ENCODE measurements at regions not wholly inside any gene's neighbourhood (a gene's known extent, or its start where the extent isn't known, plus 50 kb on each side); places are given as distances from the start of the nearest gene placed in this dataset.

DNA sequence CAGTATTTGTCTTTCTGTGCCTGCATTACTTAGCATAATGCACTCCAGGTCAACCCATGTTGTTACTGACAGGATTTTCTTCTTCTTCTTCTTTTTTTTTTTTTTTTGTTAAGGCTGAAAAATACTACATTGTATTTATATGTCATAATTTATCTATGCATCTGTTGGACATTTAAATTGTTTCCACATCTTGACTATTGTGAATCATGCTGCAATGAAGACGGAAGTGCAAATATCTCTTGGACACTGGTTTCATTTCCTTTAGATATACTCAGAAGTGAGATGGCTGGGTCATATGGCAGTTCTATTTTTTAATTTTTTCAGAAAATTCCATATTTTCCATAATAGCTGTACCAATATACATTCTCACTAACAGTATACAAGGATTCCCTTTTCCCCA lies 272.7 kb upstream of the PMFBP1 start:
- DNase-seq, result no peak

DNA sequence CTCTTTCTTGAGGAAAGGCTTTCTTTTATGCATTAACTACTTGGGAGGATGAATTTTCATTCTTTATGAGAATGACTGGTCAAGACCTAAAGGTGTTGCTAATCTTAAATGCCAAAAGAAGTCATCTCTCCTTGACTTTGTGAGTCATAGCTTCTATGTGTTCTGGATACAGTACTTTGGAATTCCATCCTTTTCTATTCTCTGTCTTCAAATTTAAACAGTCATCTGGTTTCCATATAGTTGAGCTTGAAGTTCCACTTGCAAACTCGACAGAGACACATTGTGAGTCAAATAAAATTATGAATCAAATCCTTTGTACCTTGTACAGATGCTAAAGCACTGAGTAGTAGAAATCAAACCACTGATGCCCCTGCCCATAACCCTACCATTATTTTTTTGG lies 271.9 kb upstream of the PMFBP1 start:
- DNase-seq, result no peak

DNA sequence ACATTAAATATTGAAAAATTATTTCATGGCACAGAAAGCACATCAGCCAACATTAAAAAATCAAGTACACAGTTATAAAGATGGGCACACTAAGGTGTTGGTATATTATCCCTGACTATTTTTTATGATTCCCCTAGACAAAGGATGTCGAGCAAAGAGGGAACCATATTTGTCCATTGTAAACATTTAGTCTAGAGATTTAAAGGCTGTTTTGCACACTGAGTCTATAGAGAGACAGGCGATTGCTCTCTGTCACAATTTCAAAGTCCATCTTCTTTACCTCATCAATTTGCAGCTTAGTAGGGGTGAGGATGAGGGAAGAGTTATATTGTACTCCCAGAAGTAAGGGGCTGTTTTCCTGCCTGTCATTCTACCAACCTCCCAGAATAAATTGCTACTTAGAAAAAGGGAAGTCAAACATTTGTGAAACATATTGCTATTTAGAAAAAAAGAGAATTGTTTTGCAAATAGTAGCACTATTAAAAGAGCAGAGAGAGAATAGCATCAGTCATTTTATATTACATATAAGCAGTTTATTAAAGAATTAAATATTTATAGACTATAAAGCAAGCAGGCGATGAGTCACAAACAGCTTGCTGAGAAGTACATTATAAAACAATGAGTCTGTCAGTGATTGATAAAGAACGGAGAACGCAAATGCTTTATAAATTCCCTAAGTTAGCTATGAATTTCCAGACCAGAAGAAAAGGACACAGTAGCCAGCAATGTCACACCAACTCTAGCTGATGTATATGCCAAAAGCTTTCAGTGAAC lies 270.6 kb upstream of the PMFBP1 start:
- DNase-seq, result no peak

DNA sequence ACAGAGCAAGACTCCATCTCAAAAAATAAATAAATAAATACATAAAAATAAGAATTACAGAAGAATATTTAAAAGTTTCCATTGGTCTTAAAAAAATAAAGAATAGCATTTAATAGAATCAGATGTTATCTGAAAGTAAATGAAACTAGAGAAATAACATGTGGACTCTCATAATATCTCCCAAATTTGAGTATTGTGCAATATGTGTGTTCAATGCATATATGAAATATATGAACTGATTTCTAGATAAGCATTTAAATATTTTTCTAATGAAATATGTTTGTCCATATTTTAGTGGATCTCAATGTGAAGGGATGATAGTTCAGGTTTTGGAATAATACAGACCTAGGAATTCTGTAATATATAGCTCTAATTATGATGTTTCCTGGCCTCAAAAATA lies 265.9 kb upstream of the PMFBP1 start:
- DNase-seq, result no peak

DNA sequence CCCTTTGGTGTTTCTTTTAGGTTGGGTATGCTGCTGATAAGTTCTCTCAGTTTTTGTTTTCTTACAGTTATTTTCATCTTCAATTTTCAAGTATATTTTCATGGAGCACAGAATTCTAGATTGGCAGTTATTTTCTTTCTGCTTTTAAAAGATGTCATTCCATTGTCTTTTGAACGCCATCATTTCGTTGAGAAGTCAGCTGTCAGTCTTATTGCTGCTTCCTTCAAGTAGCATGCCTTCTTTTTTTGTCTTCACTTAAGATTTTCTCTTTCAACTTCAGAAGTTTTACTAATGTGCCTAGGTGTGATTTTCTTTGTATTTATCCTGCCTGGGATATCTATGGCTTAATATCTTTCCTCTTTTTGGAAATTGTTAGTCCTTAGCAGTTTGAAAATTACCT lies 262.2 kb upstream of the PMFBP1 start:
- no peak for DNase-seq

DNA sequence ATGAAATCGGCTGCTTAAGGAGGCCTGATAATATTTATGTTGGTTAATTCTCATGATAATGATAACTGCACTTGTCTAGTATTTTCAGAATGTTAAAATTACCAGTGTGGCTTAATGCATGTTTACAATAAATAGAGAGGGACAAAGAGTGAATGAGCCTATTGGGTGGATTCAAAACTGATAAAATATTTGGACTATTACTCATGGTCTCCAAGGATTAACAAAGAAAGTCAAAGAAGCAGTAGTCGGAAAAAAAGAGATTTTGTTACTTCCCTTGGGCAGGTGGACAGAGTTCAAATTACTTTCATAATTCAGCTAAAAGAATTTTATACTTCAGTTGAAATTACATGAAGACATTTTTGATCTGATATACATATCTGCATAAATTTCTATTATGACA lies 258.2 kb upstream of the PMFBP1 start:
- DNase-seq, result no peak

DNA sequence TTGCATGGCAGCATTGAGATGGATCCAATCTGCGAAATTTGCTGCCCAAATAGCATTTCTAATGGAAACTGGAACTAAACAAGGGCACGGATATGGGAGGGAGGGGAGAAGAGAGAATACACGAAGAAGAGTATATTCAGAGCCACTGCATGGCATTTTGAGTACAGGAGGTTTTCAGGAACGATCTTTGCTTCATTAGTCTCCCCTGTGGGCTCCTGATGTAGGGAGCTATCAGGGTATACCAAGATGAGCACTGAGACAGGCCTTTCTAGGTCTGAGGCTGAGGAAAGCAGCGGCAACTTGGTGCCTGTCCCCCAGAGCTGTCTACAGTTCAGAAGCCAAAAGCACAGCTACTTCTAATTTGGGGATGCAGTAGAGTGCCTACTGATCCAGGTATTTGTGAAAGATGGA lies 257.7 kb upstream of the PMFBP1 start:
- DNase-seq, result no peak

DNA sequence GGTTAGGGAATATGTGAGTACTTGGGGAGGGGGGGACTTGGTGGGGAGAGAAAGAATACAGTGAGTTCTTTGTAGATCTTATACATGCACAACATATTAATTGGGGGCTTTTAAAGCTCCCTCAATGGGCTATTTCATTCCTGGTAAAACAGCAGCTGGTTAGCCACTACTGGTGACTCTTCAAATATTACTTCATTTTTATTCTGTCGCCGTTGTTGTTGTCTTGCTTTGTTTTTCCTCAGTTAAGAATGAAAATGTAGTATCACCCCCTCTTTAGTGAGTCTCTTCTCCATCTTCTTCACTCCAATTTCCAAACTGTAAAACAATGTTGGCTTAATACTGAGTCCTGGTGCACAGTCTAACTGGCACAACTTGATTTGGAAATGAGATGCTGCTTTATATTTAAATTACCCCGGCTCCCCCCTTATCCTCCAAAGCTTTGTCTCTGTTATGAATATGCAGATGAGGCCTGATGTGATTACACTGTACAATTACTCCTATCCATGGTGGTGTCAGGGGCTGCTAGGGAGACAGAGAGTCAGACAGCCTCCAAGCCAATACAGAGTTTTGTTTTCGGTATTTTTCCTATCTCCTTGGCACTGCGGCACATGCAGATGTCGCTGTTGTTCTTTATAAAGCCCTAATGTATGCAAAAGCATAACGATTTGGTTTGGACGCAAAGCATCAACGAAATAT lies 256.9 kb upstream of the PMFBP1 start:
- no peak for DNase-seq

DNA sequence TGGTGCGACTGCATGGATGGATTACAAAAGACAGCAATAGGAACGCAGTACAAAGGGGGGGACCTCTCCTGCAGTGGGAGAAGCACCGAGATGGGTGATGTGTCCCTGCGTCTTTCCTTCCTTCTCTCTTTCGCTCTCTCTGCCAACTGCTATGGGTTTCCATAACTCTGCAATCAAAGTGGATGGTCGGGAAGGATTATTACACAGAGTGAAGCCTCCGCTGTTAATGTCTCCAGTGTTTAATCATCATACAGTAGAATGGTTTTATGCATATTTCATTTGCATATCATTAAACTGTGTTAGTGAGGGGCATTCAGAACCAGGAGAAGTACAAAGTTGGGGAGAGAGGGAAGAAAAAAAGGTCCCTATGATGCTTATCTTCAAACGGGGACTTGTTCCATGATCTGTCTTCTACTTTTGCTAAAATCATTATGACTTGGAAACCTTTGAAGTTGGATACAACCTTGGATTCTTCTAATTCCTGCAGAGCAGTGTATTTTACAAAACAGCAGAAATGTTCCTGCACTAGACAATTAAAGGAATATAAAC lies 255.9 kb upstream of the PMFBP1 start:
- no peak for DNase-seq

DNA sequence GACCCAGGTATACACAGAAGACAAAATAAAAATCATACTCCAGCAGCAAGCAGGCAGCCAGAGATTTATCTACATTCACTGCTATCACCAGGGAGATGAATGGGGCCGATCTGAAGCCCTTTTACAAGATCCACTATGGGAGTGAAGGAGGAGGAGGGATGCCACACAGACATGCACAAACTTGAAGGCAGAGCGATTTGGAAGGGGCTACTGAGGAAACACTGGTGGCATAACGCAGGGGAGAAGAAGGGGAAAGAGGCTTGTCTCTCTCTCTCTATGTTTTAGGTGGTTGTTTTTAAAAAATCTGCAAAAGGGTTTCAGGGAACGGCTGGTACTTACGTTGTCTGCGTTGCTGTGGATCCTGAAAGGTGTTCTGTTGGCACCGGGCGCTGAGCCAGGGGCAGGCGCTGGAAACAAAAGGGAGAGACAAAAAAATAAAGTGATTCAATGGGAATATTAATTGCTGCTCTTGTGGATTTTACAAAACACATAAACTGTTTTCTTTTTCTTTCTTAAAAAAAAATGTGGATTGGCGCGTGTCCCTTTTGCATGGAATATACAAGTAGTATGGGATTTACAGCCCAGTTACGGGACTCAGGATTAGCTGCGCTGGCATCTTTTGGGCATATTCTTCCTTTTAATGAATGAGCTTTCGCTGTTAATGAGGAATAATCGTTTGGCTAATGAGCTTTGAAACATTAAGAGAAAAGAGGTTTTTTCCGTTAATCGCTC lies 255.3 kb upstream of the PMFBP1 start:
- no peak for DNase-seq

DNA sequence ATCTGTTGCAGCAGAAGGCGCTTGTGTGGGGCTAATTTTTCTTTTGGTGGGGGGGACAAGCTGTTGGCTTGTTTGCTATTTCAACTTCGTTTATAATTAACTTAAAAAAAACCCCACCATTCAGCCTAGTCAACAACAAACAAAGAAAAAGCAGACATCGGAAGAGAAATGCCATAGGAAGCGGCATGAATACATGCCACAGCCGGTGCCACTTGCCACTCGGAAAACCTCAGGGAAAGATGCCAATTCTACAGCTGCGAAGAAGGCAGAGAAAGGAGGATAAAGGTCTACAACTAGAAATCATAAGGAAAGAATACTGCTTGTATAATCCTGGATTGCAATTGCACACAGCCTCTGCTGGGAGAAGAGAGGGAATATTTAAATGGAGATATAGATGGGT lies 254.4 kb upstream of the PMFBP1 start:
- DNase-seq, result no peak

DNA sequence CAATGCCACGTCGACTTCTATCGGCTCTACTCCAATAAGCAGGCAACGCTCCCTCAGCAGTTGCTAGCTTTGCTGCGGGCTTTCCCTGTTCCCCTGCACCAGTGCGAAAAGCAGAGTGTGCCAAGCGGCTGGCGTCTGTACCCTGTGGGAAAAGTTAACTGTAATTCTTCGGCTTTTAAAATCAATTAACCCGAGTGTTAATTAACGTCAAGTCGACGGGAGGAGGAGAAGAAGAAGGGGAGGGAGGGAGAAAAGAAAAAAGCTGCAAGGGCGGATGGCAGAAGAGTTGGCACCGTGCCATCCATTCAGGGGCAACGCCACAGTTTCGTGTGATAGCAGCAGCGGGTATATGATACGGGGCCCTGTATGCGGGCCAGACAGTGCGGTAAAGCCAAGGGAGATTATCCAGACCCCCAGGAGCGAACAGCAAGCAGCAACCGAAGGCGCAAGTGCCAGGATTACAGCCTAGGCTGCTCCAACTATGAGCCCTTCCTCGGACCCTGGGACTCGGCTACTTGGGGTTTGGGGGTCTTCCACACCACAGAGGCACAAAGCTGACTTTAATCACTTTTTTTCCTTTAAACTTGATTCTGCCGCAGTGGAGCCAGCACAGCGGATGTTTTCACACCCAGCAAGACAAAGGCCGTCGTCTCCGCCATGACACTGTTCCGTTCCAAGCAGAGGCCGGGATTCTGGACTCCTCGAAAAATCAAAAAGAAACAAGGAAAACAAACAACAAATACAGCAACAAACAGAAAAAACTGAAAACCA lies 253.8 kb upstream of the PMFBP1 start:
- DNase-seq, result no peak

DNA sequence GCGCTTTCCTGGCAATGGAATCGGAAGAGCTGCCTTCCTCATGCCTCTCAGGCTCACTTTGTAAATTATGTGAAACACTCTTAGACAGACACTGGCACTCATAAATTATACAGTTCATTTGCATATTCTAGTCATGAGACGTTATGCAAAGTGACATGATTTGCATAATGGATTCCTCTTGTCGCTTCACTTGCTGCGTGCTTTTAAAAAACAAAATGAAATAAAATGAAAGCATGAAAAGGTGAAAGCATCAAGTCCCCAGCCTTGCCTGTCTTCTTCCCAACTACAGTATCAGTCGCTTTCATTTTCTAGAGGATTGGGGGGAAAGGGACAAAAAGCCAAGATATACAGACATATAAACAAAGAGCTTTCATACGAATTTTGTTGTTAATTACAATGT lies 252.8 kb upstream of the PMFBP1 start:
- no peak for DNase-seq

DNA sequence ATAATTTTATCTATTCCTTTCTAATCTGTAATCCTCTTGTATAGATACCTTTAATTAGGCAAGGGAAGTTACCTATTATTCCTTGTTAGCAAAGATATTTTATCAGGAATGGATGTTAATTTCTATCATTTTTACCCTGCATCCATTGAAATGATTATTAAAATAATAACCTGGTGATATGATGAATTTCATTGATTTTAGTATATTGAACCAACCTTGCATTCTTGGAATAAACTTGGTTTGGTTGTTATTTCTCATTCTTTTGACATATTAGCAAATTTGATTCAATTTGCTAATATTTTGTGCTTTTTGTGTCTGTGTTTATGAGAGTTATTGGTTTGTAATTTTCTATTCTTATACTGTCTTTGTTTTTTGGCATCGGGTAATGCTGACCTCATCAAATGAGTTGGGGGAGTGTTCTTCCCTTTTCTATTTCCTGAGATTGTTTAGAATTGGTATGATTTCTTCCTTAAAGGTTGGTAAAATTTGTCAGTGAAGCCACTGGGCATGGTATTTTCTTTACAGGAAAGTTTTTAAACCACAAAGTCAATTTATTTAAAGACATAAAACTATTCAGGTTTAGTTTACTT lies 250.4 kb upstream of the PMFBP1 start:
- DNase-seq, result no peak

DNA sequence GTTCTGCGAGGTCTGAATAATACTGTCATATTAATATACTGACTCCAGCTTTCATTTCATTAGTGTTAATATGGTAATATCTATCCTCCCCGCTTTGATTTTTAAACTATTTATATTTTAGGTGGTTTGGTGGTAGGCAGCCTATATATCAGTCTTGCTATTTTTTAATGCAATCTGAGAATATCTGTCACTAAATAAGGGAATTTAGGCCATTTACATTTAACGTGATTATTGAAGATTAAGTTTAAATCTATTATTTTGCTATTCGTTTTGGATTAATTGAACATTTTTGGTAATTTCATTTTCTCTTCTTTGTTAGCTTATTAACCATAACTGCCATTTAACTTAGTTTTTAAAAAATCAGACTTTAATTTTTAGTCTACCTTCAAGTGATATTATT lies 247.7 kb upstream of the PMFBP1 start:
- DNase-seq, result no peak

DNA sequence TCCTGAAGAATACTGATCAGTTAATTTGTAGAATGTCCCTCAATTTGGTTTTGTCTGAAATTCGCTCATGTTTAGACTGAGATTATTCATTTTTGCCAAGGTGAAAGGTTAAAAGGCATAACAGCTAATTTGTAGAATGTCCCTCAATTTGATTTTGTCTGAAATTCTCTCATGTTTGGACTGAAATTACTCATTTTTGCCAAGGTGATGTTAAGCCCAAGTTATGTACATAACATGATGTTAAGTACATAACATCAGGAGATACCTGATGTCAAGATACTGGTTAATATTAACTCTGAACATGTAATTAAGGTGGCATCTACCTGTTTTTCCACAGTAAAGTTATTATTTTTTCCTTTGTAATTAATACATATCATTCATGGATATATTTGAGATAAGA lies 243.4 kb upstream of the PMFBP1 start:
- no peak for DNase-seq

DNA sequence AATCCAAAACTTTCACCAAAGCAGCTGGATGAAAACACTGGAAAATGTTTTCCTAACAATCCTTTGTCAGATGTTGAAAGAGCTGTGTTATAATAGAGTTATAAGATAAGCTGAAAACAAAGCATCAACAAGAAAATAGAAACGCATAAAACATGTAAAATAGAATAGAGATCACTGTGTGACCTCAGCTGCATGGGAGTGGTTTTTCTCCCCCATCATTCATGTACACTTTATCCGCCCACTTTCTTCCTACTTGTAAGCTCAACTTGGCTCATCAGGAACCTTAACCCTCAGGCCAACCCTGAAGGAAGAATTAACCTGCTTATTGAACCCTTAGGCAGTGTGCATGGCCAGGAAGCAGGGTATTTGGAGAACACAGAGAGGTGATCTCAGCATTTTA lies 238.5 kb upstream of the PMFBP1 start:
- no peak for DNase-seq

DNA sequence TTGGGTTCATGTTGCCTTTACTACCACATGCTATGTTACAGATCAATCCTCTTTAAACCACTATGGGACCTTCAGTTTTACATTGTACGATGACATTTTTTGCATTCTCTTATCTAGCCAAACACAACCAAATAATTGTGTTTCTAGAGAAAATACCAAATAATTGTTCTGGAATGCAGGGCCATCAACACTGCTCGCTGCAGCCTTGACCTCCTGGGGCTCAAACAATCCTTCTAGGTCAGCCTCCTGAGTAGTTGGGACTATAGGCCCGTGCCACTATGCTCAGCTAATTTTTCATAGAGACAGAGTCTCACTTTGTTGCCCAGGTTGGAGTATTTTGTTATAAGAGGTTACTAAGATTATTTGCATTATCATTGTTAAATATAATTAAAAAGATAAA lies 237.5 kb upstream of the PMFBP1 start:
- DNase-seq, result no peak

DNA sequence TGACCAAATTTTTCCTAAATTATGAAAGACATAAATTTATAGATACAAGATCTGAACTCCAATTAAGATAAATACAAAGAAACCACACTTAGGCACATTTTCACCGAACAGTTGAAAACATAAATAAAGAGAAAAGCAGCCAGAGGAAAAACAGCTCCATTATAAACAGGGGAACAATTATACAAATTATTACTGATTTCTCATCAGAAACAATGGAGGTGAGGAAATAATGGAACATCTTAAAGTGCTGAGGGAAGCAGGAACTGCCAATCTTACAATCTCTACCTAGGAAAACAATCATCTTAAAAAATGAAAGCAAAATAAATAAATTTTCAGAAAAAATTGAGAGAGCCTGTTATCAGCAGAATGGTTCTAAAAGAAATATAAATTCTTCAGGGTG lies 234.4 kb upstream of the PMFBP1 start:
- no peak for DNase-seq

DNA sequence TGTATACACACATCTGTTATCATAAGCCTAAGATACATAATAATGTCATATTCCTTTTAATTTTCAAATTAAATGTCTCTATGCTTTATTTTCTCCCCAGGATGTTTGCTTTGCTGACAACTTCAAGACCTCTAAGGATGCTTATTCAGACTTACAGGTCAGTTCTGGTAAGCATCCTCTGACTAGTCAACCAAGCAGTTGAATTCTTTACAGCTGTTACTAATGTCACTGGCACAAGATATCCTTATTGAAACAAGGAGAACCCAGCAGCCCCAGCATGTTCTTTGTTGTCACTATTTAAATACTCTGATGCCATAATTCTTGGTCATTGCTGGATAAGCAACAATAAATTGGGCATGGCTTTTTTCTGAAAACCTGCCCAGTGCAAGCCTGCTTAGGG lies 232.3 kb upstream of the PMFBP1 start:
- no peak for DNase-seq

DNA sequence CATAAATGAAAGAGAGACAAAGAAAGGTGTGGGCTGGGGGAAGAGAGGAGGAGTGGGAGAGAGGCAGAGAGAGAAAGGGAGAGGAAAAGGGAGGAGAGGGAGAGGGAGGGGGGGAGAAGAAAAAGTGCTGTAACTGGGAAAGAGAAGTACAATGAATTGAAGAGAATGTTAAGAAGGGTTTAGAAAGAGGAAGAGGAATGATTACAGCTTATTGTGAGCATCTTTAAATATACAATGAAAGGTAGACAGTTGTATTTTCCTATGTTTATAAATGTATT lies 229.1 kb upstream of the PMFBP1 start:
- DNase-seq, result no peak

DNA sequence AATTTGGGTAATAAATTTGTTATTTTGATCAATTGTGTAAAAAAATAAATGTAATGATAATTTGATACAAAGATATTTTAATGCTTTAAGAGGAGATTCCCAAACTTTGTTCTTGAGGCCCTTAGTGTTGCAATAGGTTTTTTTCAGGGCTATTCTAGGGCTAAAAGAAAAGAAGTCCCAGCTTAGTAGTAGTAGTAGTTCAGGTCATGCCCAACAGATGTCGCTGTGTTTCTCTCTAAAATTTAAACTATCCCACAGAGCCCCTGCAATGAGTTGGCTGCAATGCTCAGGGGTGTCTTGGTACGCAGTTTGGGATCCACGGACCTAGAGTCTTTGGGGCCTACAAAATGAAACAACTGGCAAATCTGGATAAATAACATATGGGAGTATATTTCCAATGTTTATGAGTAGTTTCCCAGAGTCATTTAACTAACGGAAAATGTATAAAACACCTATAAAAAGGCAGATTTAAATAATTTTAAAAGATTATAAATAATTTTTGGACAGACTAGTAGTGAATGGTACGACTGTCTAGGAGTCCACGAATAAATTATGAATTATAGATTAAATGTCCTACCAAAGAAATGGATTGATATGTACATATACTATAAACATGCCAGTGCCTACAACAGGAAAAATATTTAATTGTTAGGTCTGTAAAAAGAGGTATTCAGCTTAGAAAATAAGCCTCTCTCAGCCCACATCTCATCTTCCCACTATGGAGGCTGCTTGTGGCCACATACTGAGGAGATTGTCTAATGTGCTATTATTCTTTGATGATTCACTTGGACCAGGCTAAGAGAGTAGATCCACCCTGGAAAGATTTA lies 228.5 kb upstream of the PMFBP1 start:
- DNase-seq, result peak; percentile 13

Measured in central memory CD4-positive, alpha-beta T cell (primary cell).